ENCODE measurements at regions not wholly inside any gene's neighbourhood (a gene's known extent, or its start where the extent isn't known, plus 50 kb on each side); places are given as distances from the start of the nearest gene placed in this dataset.

DNA sequence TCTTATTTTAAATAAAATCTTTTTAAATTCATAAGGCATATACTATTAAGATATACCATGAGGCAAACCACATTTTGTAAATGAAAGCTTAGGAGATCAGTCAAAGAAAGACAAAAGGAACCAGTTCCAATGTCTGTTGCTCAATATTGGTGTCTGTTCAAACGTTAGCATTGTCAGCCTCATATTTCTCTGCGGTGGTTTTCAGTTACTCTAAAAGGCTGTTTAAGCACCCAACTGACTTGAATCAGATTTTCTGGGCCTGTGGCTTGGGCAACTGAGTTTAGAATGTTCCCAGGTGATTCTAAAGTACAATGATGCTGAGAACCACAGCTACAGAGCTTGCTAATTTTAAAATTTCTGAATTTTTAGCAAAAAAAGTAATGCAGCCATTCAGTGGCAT, 166.3 kb upstream of the KIF2A start:
- Histone ChIP-seq H3K27ac (ENCODE audit: low read length) (no peak overlapping the region), H3K4me2 (ENCODE audit: low read depth, low read length) (no peak overlapping the region), H3K4me1 (ENCODE audit: low read length) (no peaks in the 10 kb centered on the region), H3K36me3 (replicated peaks; ENCODE audit: insufficient read depth, low read length) (no peaks in the 10 kb centered on the region), H3K9ac (ENCODE audit: low read length) (no peak overlapping the region), H3K4me3 (ENCODE audit: low read length) (no peak overlapping the region), H3K9me2 (replicated peaks; ENCODE audit: insufficient read depth, low read length) (no peaks in the 10 kb centered on the region), H2AFZ (ENCODE audit: low read length) (no peak overlapping the region), H4K20me1 (ENCODE audit: insufficient read depth, low read length) (no peaks in the 10 kb centered on the region), H3K9me3 (replicated peaks; ENCODE audit: insufficient read depth, low read length) (no peaks in the 10 kb centered on the region), H3K79me2 (ENCODE audit: low read length) (no peaks in the 10 kb centered on the region), H3F3A (ENCODE audit: insufficient read depth, low read length) (no peaks in the 10 kb centered on the region), H3K27me3 (replicated peaks; ENCODE audit: insufficient read depth, low read length) (no peaks in the 10 kb centered on the region)
- TF ChIP-seq EZH2phosphoT487 (IDR thresholded peaks at IDR 0.05; ENCODE audit: low read length) (no peak), EZH2 (optimal IDR thresholded peaks at IDR 0.05; ENCODE audit: low read depth, low read length) (no peak)
- TF ChIP-seq, protein P1, sequence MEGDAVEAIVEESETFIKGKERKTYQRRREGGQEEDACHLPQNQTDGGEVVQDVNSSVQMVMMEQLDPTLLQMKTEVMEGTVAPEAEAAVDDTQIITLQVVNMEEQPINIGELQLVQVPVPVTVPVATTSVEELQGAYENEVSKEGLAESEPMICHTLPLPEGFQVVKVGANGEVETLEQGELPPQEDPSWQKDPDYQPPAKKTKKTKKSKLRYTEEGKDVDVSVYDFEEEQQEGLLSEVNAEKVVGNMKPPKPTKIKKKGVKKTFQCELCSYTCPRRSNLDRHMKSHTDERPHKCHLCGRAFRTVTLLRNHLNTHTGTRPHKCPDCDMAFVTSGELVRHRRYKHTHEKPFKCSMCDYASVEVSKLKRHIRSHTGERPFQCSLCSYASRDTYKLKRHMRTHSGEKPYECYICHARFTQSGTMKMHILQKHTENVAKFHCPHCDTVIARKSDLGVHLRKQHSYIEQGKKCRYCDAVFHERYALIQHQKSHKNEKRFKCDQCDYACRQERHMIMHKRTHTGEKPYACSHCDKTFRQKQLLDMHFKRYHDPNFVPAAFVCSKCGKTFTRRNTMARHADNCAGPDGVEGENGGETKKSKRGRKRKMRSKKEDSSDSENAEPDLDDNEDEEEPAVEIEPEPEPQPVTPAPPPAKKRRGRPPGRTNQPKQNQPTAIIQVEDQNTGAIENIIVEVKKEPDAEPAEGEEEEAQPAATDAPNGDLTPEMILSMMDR (IDR thresholded peaks at IDR 0.05; ENCODE audit: low read length), result no peak
- no peak for DNase-seq

DNA sequence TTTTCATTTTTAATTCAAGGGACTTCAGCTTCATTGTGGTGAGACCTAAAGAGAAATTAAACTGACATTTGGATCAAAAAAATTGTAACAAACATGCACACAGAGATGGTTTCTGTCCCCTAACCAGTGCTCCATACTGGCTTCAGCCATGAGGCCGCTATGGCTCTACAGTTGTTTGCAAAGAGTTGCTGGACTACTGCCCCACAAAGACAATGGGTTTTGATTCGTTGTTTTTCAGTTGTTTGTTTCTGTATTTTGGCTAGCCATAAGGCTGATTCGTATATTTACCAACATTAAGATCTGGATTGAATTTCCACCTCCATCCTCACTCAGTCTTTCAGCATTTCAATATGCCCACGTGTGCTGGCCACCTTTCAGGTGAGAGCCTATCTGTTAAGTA, 163.7 kb upstream of the KIF2A start:
- no peaks in the 10 kb centered on the region for H3K9me2 ChIP-seq (replicated peaks; ENCODE audit: insufficient read depth, low read length)
- H3K9me3 ChIP-seq (replicated peaks; ENCODE audit: insufficient read depth, low read length), result no peaks in the 10 kb centered on the region
- H3K4me3 ChIP-seq (ENCODE audit: low read length), result no peak overlapping the region
- H3K4me1 ChIP-seq (ENCODE audit: low read length), result no peaks in the 10 kb centered on the region
- H3K4me2 ChIP-seq (ENCODE audit: low read depth, low read length), result no peak overlapping the region
- H3K27ac ChIP-seq (ENCODE audit: low read length), result no peak overlapping the region
- no peaks in the 10 kb centered on the region for H3K27me3 ChIP-seq (replicated peaks; ENCODE audit: insufficient read depth, low read length)
- H2AFZ ChIP-seq (ENCODE audit: low read length), result no peak overlapping the region
- H4K20me1 ChIP-seq (ENCODE audit: insufficient read depth, low read length), result no peaks in the 10 kb centered on the region
- no peaks in the 10 kb centered on the region for H3F3A ChIP-seq (ENCODE audit: insufficient read depth, low read length)
- no peaks in the 10 kb centered on the region for H3K79me2 ChIP-seq (ENCODE audit: low read length)
- DNase-seq, result no peak
- no peak for TF ChIP-seq EZH2 (optimal IDR thresholded peaks at IDR 0.05; ENCODE audit: low read depth, low read length)
- H3K9ac ChIP-seq (ENCODE audit: low read length), result no peak overlapping the region
- no peaks in the 10 kb centered on the region for H3K36me3 ChIP-seq (replicated peaks; ENCODE audit: insufficient read depth, low read length)

DNA sequence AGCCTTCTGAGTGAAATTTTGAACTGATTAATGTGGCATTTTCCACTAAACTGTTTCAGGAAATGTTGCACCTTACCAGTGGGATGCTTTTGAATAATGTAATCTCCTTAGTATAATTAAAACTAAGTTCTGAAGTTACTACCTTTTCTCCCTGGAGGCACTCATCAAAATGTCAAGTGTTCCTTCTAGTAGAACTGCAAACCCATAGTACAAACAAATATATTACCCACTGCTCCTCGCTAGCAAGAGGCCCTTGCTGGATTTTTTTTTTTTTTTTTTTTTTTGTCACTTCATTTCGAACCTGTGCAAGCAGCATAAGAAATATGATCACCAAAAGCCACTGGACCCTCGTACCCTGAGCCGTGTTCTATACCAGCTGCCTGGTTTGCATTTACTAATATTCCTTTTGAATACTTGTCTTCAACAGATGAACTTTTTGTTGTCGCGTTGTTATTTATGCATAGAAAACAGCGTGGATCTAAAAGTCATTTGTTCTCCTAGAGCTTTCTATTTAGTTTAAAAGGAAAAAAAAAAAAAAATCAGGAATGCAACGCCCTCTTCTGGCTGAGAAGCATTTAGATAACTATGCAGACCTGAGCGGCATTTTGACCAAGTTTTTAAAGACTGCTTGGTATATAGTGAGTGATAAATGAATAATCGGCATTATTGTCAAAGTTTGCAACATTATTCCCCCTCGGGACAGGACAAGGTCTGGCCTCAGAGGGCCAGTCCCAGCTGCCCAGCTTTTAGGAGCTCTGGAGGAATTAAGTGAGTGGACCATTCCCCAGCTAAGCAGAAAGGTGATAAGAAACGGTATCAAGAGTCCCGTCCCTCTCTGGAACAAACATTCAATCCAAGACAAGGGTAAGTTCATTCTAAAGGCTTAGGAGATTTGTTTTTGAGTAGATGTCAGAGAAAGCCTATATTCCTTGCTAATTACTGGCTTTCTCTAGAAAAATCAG, 162.5 kb upstream of the KIF2A start:
- Histone ChIP-seq H3K9me3 (replicated peaks; ENCODE audit: insufficient read depth, low read length) (no peaks in the 10 kb centered on the region), H3K9ac (ENCODE audit: low read length) (no peak overlapping the region), H4K20me1 (ENCODE audit: insufficient read depth, low read length) (no peaks in the 10 kb centered on the region), H2AFZ (ENCODE audit: low read length) (no peak overlapping the region), H3K79me2 (ENCODE audit: low read length) (no peaks in the 10 kb centered on the region), H3K4me1 (ENCODE audit: low read length) (no peaks in the 10 kb centered on the region), H3K4me2 (ENCODE audit: low read depth, low read length) (no peak overlapping the region), H3F3A (ENCODE audit: insufficient read depth, low read length) (no peaks in the 10 kb centered on the region), H3K36me3 (replicated peaks; ENCODE audit: insufficient read depth, low read length) (no peaks in the 10 kb centered on the region), H3K27ac (ENCODE audit: low read length) (no peak overlapping the region), H3K27me3 (replicated peaks; ENCODE audit: insufficient read depth, low read length) (no peaks in the 10 kb centered on the region), H3K9me2 (replicated peaks; ENCODE audit: insufficient read depth, low read length) (no peaks in the 10 kb centered on the region), H3K4me3 (ENCODE audit: low read length) (no peak overlapping the region)
- DNase-seq, result peak; percentile 20
- TF ChIP-seq EZH2phosphoT487 (IDR thresholded peaks at IDR 0.05; ENCODE audit: low read length), result no peak
- TF ChIP-seq, protein P1 (IDR thresholded peaks at IDR 0.05; ENCODE audit: low read length), result peak; percentile 65
